HG02870 (cell line): ENCODE measurements at regions not wholly inside any gene's neighbourhood (a gene's known extent, or its start where the extent isn't known, plus 50 kb on each side); places are given as distances from the start of the nearest gene placed in this dataset.
"Not testable (repeated sequence)": the region's sequence is repeated elsewhere in the genome, so short reads cannot be mapped to it uniquely, and the experiment has no call there.

Source experiments
- ATAC-seq: cut with Tn5 transposase; IDR thresholded peaks from one replicate; pipeline ENCODE4 v1.9.1; 2021; ENCODE audit warnings: mild to moderate bottlenecking, moderate library complexity; ENCODE audit not compliant: unreplicated experiment

DNA sequence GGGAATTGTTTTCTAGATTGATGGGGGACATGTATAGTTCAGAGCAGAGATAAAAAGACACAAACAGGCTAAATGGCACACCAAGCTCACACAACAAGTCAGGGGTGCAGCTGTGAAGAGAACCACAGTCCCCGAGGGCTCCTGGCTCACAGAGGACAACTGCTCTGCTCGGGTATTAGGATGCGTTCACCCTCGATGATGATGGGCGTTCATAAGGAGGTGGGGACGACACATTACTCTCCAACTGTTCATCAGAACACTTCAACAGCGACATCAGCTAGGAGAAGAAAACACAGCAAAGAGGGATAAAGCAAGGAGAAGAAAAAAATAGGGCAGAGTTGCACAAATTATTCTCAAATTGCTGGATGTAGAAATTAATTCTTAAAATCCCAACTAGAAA, 174.8 kb upstream of the RREB1 start:
- no peak for ATAC-seq

DNA sequence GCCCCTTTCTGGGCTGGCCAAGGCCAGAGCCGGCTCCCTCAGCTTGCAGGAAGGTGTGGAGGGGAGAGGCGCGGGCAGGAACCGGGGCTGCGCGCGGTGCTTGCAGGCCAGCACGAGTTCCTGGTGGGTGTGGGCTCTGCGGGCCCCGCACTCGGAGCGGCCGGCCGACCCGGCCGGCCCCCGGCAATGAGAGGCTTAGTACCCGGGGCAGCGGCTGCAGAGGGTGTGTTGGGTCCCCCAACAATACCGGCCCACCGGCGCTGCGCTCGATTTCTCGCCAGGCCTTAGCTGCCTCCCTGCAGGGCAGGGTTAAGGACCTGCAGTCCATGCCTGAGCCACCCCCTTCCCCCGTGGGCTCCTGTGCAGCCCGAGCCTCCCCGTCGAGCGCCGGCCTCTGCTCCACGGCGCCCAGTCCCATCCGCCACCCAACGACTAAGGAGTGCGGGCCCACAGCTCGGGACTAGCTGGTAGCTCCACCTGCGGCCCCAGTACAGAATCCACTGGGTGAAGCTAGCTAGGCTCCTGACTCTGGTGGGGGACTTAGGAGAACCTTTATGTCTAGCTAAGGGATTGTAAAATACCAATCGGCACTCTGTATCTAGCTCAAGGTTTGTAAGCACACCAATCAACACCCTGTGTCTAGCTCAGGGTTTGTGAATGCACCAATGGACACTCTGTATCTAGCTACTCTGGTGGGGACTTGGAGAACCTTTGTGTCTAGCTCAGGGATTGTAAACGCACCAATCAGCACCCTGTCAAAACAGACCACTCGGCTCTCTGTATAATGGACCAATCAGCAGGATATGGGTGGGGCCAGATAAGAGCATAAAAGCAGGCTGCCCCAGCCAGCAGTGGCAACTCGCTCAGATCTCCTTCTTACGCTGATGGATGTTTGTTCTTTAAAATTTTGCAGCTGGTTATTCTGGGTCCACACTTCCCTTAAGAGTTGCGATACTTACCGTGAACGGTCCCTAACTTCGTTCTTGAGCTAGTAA, 167.4 kb upstream of the RREB1 start:
- ATAC-seq, result no peak

DNA sequence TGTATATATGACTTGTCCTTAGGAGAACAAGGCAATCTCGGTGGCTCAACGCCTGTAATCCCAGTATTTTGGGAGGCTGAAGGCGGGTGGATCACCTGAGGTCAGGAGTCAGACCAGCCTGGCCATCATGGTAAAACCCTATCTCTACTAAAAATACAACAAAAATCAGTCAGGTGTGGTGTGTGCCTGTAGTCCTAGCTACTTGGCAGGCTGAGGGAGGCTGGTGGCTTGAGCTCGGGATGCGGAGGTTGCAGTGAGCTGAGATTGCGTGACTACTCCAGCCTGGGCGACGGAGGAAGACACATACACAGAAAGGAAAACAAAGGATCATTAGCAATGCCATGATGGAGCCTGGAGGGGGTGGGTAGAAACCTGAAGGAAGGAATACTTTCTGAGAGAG, 166.6 kb upstream of the RREB1 start:
- no peak for ATAC-seq

DNA sequence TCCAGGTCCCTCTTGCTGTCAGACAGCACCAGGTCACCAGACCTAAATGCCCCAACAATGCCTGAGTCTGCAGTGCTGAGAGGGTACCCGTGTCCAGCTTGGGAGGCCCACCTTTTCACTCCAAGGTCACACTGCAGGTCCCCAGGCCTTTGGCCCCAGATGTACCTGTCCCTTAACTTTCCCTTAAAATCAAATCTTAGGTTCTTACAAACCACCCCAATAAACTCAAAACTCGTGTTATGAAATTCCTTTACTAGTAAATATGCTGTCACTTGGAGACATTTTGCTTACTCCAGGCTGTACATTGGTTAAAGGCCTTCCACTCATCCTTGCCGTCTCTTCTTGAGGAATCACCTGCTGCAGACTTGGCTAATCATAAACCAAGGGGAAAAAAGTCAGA, 165.7 kb upstream of the RREB1 start:
- ATAC-seq, result no peak

DNA sequence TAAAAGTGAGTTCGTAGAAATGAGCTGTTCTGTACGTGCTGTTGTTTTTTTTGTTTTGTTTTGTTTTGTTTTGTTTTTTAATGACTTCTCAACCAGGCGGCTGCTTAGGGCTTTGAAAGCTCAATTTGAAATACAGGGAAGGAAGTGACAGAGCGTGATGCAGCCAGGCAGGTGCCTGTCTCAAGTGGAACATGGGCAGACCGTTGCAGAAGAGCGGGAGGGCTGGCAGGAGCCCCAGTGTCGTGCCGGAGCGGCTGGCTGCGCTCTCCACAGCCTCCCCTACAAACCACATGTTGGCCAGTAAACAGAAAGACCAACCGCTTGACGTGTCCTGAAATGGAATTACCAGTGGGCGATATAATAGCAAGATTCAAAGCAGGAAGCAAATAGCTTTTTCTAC, 164.9 kb upstream of the RREB1 start:
- no peak for ATAC-seq

DNA sequence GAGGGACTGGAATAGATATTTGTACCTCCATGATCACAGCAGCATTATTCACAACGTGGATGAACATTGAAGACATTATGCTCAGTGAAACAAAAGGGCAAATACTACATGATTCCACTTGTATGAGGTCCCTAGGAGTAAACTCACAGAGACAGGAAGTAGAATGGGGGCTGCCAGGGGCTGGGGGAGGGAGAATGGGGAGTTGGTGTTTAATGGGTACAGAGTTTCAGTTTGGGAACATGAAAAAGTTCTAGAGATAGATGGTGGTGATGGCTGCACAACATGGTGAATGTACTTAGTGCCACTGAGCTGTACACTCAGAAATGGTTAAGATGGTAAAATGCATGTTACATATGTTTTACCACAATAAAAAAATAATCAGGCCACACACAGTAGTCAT, 164.3 kb upstream of the RREB1 start:
- no peak for ATAC-seq

DNA sequence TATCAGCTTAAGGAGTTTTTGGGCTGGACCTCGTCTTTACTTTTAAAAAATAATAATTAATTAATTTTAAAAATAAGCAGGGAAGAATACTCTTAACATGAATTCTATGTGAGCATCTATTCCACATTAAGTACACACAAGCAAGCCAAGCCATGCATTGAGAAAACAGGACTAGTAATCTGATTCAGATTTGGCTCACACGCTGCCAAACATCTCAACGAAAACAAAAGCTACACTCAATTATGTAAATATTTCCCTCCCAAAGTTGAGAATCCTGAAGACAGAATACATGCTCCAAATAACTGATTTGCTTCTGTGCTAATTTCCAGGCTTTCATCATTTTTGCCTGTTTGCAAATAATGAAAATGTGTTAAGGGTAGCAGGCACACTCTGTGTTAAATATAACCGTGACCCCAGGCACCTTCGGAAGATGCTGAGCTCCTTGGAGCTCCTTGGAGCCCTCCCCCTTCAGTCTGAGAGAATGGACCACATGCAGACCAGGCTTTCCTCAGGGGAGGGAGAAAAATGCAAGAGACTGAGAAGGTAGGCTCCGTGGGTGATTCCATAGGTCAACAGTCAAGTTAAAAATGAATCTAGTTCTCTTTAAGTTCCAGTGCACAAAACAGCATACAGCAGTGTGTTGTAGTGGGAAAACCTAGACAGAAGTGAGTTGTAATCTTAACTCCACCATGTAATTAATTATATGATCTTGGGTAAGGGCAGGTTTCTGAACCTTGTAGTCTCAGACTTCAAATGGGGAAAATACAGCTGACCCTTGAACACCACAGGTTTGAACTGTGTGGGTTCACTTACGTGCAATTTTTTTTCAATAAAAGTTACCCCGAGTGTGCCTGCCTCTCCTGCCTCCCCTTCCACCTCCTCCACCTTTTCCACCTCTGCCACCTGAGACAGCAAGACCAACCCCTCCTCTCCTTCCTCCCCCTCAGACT, 161.3 kb upstream of the RREB1 start:
- no peak for ATAC-seq

DNA sequence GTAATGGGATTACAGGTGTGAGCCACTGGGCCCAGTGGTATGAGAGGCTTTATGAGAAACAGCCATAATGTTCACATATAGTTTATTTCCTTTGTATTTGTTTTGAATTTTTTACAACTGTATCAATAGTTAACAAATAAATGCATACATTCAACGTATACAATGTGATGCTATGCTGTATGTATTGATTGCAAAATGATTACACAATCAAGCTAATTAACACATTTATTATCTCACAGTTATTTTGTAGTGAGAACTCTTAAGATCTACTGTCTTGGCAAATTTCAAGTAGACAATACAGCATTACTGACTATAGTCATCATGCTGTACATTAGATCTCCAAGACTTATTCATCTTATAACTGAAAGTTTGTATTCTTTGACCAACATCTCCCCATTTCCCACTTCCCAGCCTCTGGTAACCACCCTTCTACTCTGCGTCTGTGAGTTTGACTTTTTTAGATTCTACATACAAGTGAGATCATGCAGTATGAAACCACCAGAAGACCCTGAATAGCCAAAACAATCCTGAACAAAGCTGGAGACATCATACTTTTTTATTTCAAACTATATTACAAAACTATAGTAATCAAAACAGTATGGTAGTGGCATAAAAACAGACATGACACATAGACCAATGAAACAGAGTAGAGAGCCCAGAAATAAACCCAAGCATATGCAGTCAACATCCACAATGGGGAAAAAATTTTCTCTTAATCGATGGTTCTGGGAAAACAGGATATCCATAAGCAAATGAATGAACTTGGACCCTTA, 157.2 kb upstream of the RREB1 start:
- ATAC-seq, result no peak

DNA sequence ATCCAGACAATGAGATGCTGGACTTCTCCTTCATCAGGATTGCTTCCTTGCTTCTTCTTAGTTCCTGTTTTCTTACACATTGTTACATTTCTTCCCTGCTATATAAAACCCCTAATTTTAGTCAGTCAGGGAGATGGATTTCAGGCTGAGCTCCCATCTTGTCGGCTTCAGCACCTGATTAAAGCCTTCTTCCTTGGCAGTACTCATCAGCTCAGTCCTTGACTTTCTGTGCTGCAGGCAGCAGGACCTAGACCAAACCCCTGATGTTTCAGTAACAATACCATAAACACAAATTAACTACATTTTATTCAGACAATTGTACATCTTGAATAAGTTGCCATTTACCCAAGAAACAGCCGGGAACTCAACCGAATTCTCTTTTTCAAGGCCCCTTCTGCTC, 156.4 kb upstream of the RREB1 start:
- no peak for ATAC-seq

DNA sequence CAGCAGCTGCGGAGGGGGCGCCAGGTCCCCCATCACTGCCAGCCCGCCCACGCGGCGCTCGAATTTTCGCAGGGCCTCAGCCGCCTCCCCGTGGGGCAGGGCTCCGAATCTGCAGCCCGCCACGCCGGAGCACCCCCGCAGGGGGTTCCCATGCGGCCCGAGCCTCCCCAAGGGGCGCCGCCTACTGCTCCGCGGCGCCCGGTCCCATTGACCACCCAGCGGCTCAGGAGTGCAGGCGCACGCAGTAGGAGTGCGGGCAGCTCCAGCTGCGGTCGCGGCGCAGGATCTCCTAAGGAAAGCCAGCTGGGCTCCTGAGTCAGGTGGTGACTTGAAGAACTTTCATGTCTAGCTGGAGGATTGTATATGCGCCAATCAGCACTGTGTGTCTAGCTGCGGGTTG, 155.3 kb upstream of the RREB1 start:
- no peak for ATAC-seq

DNA sequence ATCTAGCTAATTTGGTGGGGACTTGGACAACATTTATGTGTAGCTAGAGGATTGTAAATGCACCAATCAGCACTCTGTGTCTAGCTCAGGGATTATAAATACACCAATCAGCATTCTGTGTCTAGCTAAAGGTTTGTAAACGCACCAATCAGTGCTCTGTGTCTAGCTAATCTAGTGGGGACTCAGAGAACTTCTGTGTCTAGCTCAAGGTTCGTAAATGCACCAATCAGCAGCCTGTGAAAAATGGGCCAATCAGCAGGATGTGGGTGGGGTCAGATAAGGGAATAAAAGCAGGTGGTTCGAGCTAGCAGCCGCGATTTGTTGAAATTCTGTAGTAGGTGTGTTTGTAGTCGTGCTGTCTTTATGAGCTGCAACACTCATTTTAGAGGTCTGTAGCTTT, 154.8 kb upstream of the RREB1 start:
- ATAC-seq, result not testable (repeated sequence)

DNA sequence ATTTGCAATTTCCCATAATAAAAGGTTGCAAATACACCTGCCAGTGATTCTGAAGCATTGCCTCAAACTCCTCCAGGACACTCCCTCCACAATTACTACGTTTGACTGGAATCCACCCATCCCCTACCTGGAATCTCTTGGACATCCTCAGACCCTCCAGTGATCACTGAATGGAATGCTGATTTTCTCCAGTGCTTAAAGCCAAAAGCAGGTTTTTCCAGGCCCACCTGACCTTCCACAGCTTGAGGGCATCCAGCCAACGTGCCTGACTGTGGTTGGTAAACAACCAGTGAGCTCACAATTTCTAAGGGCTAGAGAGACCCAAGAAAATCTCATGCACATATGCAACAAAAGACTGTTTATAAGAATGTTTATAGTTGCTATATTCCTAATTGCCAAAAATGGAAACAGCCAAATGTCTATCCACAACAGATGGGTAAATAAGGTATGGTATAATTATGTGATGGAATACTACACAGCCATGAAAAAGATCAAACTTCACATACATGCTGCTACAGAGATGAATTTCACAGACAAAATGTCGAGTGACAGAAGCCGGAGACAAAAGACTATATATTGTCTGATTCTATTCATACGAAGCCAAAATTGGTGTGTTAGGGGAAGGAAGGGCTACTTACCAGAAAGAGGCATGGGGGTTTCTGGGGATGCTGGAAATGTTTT, 147.1 kb upstream of the RREB1 start:
- ATAC-seq, result no peak

DNA sequence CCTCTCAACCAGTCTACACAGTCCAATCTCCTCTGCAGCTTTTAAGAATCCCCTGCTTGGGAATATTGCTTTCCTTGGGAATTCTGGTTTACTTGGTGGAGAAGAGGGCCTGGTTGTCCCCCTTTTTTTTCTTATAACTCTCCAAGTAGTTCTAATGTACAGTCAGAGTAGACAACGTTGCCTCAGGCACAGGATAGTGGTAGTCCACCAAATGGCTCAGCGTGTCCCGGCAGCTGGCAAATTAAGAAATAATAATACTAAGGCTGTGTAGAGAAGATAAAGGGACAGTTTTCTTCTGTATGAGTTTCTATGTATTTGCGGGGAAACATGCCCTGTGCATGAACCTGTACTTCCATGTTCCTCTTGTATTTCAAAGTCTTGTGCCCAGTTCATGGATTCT, 145.7 kb upstream of the RREB1 start:
- no peak for ATAC-seq

DNA sequence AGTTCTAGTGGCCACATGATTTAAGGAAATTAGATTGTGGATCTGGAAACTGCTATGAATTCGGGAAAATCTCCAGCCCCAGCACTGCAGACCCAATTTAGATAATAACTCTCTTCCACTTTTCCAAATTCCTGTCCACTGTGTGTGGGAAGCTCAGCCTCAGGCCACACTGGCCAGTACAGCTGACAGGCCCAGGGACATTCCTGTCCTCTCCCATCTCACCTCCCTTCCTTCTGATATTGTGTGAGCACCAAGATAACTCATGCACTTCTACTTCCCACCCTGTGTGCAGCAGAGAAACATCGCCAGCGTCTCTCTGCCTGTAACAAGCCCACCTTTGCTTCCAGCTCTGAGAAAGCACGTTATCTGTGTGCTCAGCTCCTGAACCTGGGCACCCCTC, 145.1 kb upstream of the RREB1 start:
- ATAC-seq, result no peak

DNA sequence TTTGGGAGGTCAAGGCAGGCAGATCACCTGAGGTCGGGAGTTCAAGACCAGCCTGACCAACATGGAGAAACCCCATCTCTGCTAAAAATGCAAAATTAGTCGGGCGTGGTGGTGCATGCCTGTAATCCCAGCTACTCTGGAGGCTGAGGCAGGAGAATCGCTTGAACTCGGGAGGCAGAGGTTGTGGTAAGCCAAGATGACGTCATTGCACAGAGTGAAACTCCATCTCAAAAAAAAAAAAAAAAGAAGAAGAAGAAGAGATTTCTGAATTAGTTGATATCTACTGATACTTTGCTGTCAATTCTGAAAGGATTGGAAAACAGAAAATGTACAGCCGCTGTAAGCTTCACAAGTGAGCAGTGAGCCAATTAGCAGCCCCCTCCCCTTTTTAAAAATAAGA, 144.4 kb upstream of the RREB1 start:
- not testable (repeated sequence) for ATAC-seq

DNA sequence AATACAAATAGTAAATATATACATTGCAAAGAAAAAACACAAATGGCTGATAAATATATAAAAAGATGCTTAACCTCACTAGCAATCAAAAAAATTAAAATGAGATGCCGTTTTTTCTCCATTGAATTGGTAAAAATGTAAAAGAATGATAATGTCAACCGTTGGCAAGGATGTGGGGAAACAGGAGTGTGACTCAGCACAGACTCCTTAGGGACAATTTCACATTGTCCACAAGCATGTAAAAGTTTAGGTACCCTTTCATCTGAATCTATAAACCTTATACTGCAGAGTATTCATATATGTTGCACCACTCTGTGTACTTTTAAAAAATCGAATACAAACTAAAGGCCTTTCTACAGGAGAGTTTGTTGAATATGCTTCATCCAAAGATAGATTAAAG, 143.1 kb upstream of the RREB1 start:
- ATAC-seq, result no peak

DNA sequence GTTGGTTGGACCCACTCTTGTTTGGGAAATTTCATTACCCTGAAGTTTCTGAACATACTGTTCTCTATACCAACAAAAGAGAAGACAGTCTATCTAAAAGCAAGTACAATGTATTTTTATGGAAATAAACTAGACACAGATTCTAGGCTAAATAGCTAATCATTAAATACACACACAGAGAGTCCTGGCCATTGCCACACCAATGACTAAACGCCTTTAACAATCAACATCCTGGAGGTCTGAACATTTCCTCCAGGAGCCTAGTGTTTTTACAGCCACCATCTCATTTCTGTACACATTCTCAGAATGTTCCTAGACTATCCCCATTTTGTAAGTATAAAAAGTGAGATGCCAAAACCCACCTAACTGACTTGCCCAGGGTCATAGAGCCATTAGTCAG, 141.6 kb upstream of the RREB1 start:
- ATAC-seq, result no peak

DNA sequence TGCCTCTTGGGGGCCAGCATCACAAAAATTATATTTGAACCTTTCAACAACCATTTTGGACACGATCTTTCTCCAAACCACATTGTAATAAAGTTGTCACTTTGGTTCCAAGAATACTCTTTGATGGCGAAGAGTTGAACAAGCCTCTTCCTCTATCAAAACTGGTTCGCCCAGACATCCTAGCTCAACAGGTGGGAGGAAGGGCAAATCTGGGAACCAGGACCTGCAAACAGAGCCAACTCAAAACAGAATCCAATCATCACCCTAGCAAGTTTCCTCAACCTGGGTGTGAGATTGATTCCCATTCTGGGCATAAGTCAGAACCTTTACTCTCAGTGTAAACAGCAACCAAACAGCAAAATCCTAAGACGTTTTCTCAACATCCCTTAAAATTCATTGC, 141.2 kb upstream of the RREB1 start:
- no peak for ATAC-seq

DNA sequence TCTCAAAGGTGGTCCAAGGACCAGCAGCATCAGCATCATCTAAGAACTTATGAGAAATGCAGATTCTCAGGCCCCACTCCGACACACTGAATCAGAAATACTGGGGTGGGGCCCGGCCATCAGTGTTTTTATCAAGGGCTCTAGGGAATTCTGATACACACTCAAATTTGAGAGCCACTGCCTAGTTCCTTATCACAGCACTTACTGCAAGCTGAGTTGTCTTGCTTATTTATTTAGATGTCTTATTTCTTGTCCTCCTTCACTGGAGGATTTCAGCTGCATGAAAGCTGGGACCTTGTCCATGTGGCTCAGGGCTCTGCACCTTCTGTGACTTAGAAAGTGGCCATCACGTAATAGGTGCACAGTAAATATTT, 139.4 kb upstream of the RREB1 start:
- ATAC-seq, result no peak

DNA sequence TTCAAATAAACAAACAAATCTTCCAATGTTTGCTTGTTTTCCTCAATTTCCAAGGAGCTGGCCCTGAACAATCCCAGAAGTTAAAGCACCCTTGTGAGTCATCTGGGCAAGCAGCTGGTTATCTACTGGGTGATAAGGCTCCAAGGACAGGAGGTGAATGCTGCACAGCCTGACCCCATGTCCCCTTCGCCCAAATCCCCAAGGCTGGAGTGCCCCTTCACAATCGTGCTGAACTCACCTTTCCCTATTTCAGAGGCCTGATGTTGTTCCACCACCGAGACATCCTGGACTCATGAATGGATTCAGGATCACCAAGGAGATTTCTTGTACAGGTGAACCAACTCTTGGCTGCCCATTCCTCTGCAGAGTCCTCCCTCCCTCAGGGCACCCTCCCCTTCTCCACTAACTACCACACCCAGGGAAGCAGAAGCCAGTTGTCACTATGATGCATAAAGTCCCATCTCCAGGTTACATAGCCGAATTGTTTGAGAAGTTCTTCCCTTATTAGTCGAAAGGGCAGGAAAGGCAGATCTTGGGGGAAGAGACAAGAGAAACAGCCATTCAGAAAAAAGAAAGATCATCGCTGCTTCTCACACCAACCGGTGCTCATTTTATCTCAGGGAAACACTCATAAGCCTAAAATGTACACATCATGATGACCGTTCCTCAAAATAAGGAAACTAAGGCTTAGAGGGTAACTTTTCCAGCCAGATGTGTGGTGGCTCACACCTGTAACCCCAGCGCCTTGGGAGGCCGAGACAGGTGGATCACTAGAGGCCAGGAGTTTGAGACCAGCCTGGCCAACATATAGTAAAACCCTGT, 138.8 kb upstream of the RREB1 start:
- no peak for ATAC-seq
